GM21515 (cell line): ENCODE measurements at regions not wholly inside any gene's neighbourhood (a gene's known extent, or its start where the extent isn't known, plus 50 kb on each side); places are given as distances from the start of the nearest gene placed in this dataset.

Experiments
- ATAC-seq: cut with Tn5 transposase; IDR thresholded peaks from one replicate; pipeline ENCODE4 v1.9.1; 2021; ENCODE audit not compliant: unreplicated experiment

DNA sequence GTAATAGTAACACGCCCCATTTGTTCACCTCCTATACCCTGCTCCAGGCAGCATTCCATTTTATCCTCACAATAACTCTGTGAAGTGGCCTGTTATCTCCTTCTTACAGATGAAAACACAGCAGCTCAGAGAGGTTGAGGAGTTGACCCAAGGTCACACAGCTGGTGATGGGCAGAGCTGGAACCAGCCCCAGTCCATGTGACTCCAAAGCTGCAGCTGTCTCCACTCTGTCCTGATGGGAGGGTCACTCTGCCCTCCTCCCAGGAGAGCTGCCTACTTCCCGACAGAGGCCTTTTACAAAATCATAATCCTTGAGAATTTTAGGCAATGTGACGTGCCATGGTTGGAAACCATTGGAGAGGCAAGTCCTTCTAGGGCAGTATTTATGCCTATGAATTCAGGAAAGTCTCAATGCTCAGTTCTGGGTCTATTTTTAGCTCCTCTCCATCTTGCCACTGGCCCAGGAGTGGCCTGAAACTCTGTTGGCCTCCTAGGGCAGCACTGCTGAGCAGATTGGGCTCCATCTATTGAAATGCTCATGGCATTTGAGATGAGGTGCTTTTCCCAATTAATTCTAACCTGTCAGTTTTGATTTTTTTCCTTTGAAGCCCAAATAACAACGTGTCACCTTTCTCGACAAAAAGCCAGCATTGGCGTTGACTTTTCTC, 50.1 kb upstream of the KCNK12 start:
- no peak for ATAC-seq
